Prostate gland (tissue), 2 donors: ENCODE measurements at regions not wholly inside any gene's neighbourhood (a gene's known extent, or its start where the extent isn't known, plus 50 kb on each side); places are given as distances from the start of the nearest gene placed in this dataset.
"Not testable (repeated sequence)": the region's sequence is repeated elsewhere in the genome, so short reads cannot be mapped to it uniquely, and the experiment has no call there.

ENCODE experiments used
- DNase-seq: peaks from one replicate; pipeline ENCODE4 v3.0.0-alpha.2; 2019; ENCODE audit warnings: low spot score
- H3K27ac ChIP-seq, 2 donors: fragments of 200-600 bp; sonication (generic); 2 replicates each; pipeline ENCODE4 v1.5.1; 2017 to 2019
- H3K27me3 ChIP-seq: fragments of 200-600 bp; sonication (generic); replicated peaks from 2 replicates; pipeline ENCODE4 v1.5.1; 2019; ENCODE audit not compliant: insufficient read depth
- H3K36me3 ChIP-seq, 2 donors: fragments of 200-600 bp; sonication (generic); 1 replicate in 1 of 2; 2 replicates in 1 of 2; pipeline versions ENCODE4 v1.5.1 to v1.8.1; 2017 to 2019
- H3K4me1 ChIP-seq: fragments of 200-600 bp; sonication (generic); replicated peaks from 2 replicates; pipeline ENCODE4 v1.5.1; 2019
- H3K4me3 ChIP-seq, 2 donors: fragments of 200-600 bp; sonication (generic); 2 replicates each; pipeline ENCODE4 v1.5.1; 2017 to 2019
- H3K9me3 ChIP-seq: fragments of 200-600 bp; sonication (generic); 2 replicates; pipeline ENCODE4 v1.5.1; 2017
- CTCF ChIP-seq, 4 experiments: fragments of 200-600 bp in 2 of 4; fragments of 450-650 bp in 2 of 4; sonication (generic) in 2 of 4; IDR thresholded peaks; 1 replicate in 3 of 4; 2 replicates in 1 of 4; pipeline ENCODE4 v1.5.1; 2016 to 2019; ENCODE audit warnings: antibody characterized with exemption in 4 of 4, mild to moderate bottlenecking in 2 of 4, moderate library complexity in 2 of 4
- POLR2A ChIP-seq: fragments of 450-650 bp; IDR thresholded peaks from one replicate; pipeline ENCODE4 v1.6.1; 2016; ENCODE audit warnings: antibody characterized with exemption, mild to moderate bottlenecking
- POLR2AphosphoS5 ChIP-seq: sonication (generic); formaldehyde crosslinking; IDR thresholded peaks from one replicate; pipeline ENCODE4 v1.6.1; 2017; ENCODE audit warnings: antibody characterized with exemption
- WGBS: methylation state at CpG from one replicate; pipeline ENCODE4 v1.1.5; 2018; 5-methylcytosine and 5-hydroxymethylcytosine counted together
- intact Hi-C: fragments of 100-400 bp; cut with DNase I; formaldehyde crosslinking; loops from one replicate; pipeline ENCODE4 v1.14.2; 2022

- Histone ChIP-seq H3K36me3 (no peaks in the 10 kb centered on the region), H3K4me3 (no peak overlapping the region), H3K27ac (no peak overlapping the region), H3K9me3 (no peaks in the 10 kb centered on the region), H3K4me1 (no peaks in the 10 kb centered on the region), H3K27me3 (no peaks in the 10 kb centered on the region)
- no peak for DNase-seq
- intact Hi-C loops = no loop called here
- TF ChIP-seq POLR2A (no peak), CTCF (IDR thresholded peaks at IDR 0.05) (no peak), POLR2AphosphoS5 (no peak)
- 75% methylated on average over 5 of the region's 5 CpGs for WGBS
Observed at GRCh38 chr22:34639911-34640310, 426.0 kb upstream of the ISX start.

GRCh38 chr22:34645375-34645774, 420.6 kb upstream of the ISX start:
- 72% methylated on average over 6 of the region's 6 CpGs for WGBS
- Histone ChIP-seq H3K27ac (no peak overlapping the region), H3K9me3 (no peaks in the 10 kb centered on the region), H3K4me1 (no peaks in the 10 kb centered on the region), H3K4me3 (no peak overlapping the region), H3K36me3 (no peaks in the 10 kb centered on the region), H3K27me3 (no peaks in the 10 kb centered on the region)
- no peak for TF ChIP-seq POLR2AphosphoS5
- TF ChIP-seq CTCF (IDR thresholded peaks at IDR 0.05) = no peak
- no peak for TF ChIP-seq POLR2A
- no peak for DNase-seq
- intact Hi-C loops = no loop called here

DNA sequence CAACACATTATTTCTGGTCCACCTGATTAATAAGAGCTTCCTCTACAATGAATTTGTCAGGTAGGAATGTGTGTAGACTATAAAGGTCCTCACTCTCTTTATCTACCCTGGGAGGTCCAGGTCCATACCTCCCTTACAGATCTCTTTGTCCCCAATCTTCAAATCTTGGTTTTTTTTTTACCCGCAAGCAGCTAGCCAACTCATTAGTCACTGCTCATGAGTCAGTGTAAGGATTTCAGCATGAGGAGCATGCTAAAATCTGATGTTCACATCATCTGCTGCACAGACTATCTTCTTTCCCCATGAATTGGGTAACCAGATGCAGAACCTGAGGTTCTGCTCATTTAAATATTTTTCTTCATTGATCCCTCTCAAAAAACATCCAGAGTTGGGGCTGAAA, 397.0 kb upstream of the ISX start:
- 93% methylated on average over 1 of the region's 1 CpG for WGBS
- Histone ChIP-seq H3K4me1 (no peaks in the 10 kb centered on the region), H3K27me3 (no peaks in the 10 kb centered on the region), H3K4me3 (no peak overlapping the region), H3K36me3 (no peaks in the 10 kb centered on the region), H3K9me3 (no peaks in the 10 kb centered on the region), H3K27ac (no peak overlapping the region)
- DNase-seq = no peak
- intact Hi-C loops = no loop called here
- no peak for TF ChIP-seq CTCF (IDR thresholded peaks at IDR 0.05)
- TF ChIP-seq POLR2A = no peak
- no peak for TF ChIP-seq POLR2AphosphoS5

DNA sequence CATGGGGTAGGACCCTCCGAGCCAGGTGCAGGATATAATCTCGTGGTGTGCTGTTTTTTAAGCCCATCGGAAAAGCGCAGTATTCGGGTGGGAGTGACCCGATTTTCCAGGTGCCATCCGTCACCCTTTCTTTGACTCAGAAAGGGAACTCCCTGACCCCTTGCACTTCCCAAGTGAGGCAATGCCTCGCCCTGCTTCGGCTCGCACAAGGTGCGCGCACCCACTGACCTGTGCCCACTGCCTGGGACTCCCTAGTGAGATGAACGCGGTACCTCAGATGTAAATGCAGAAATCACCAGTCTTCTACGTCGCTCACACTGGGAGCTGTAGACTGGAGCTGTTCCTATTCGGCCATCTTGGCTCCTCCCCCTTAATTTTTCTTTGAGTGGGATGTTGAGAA, 382.9 kb upstream of the ISX start:
- H3K9me3 ChIP-seq, DNase-seq, H3K4me1 ChIP-seq, H3K4me3 ChIP-seq, H3K36me3 ChIP-seq, H3K27me3 ChIP-seq, H3K27ac ChIP-seq, intact Hi-C loops: not testable (repeated sequence)
- WGBS = 91% methylated on average over 17 of the region's 17 CpGs

DNA sequence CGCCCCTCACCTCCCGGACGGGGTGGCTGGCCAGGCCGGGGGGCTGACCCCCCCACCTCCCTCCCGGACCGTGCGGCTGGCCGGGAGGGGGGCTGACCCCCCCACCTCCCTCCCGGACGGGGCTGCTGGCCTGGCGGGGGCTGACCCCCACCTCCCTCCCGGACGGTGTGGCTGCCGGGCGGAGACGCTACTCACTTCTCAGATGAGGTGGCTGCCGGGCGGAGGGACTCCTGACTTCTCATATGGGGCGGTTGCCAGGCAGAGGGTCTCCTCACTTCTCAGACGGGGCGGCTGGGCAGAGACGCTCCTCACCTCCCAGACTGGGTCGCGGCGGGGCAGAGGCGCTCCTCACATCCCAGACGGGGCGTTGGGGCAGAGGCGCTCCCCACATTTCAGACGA, 381.7 kb upstream of the ISX start:
- H3K9me3 ChIP-seq, H3K27me3 ChIP-seq, intact Hi-C loops, H3K36me3 ChIP-seq, H3K4me1 ChIP-seq, DNase-seq, H3K27ac ChIP-seq, H3K4me3 ChIP-seq: not testable (repeated sequence)
- 100% methylated on average over 14 of the region's 30 CpGs for WGBS

- intact Hi-C loops = no loop called here
- 54% methylated on average over 1 of the region's 1 CpG for WGBS
- Histone ChIP-seq H3K36me3 (no peaks in the 10 kb centered on the region), H3K4me1 (no peaks in the 10 kb centered on the region), H3K27ac (no peak overlapping the region), H3K27me3 (no peaks in the 10 kb centered on the region), H3K4me3 (no peak overlapping the region), H3K9me3 (no peaks in the 10 kb centered on the region)
- no peak for DNase-seq
- TF ChIP-seq POLR2A (no peak), POLR2AphosphoS5 (no peak), CTCF (IDR thresholded peaks at IDR 0.05) (no peak)
Observed at GRCh38 chr22:34687116-34687515, 378.8 kb upstream of the ISX start.
